Endothelial cell of umbilical vein (primary cell): ENCODE measurements at regions not wholly inside any gene's neighbourhood (a gene's known extent, or its start where the extent isn't known, plus 50 kb on each side); places are given as distances from the start of the nearest gene placed in this dataset.

ENCODE experiments used
- EZH2 ChIP-seq: IDR thresholded peaks from 2 replicates; pipeline ENCODE4 v1.6.1; 2012; ENCODE audit warnings: borderline replicate concordance, low read depth, mild to moderate bottlenecking, moderate library complexity, low read length, inconsistent platforms; ENCODE audit not compliant: severe bottlenecking
- POLR2AphosphoS5 ChIP-seq: IDR thresholded peaks from 2 replicates; pipeline ENCODE4 v1.6.1; 2012; ENCODE audit warnings: low read depth, mild to moderate bottlenecking, control low read depth, low read length, moderate library complexity; ENCODE audit not compliant: insufficient read depth
- TF ChIP-seq, protein P1 (sequence below), 2 donors: IDR thresholded peaks; 1 replicate in 1 of 2; 2 replicates in 1 of 2; pipeline ENCODE4 v1.5.1; 2011; ENCODE audit warnings: low read length in 2 of 2, mild to moderate bottlenecking in 2 of 2, moderate library complexity in 2 of 2, control low read depth in 1 of 2, inconsistent platforms in 1 of 2, low read depth in 1 of 2; ENCODE audit not compliant: insufficient read depth in 1 of 2; ENCODE audit errors: extremely low read depth in 1 of 2

DNA sequence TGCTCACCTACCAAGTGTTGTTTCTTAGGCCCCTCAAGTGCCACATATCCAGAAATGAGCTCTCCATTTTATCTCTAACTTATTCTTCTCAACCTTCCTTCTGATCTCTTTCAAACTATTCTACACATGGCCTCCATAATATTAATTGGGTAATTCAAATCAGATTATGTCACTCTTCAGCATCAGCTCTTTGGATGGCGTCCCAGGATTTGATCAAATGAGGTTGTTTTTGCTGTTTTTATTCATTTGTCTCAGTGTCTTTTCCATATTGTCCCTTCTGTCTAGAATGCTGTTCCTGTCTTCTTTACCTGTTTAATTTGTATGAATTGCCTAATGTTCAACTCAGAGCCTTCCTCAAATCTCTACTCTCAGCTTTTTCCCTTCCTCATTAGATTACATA, 234.6 kb upstream of the CXCL12 start:
- TF ChIP-seq, protein P1, sequence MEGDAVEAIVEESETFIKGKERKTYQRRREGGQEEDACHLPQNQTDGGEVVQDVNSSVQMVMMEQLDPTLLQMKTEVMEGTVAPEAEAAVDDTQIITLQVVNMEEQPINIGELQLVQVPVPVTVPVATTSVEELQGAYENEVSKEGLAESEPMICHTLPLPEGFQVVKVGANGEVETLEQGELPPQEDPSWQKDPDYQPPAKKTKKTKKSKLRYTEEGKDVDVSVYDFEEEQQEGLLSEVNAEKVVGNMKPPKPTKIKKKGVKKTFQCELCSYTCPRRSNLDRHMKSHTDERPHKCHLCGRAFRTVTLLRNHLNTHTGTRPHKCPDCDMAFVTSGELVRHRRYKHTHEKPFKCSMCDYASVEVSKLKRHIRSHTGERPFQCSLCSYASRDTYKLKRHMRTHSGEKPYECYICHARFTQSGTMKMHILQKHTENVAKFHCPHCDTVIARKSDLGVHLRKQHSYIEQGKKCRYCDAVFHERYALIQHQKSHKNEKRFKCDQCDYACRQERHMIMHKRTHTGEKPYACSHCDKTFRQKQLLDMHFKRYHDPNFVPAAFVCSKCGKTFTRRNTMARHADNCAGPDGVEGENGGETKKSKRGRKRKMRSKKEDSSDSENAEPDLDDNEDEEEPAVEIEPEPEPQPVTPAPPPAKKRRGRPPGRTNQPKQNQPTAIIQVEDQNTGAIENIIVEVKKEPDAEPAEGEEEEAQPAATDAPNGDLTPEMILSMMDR (IDR thresholded peaks at IDR 0.05; ENCODE audit: extremely low read depth in 1 of 2, insufficient read depth in 1 of 2, low read depth in 1 of 2, low read length in 2 of 2), result no peak
- TF ChIP-seq POLR2AphosphoS5 (no peak), EZH2 (no peak)
